Lower leg skin (tissue), 3 donors: ENCODE measurements at regions not wholly inside any gene's neighbourhood (a gene's known extent, or its start where the extent isn't known, plus 50 kb on each side); places are given as distances from the start of the nearest gene placed in this dataset.

Source experiments
- POLR2A ChIP-seq, 2 donors: fragments of 450-650 bp; IDR thresholded peaks; one replicate each; pipeline ENCODE4 v1.6.1; 2016 to 2017; ENCODE audit warnings: antibody characterized with exemption in 2 of 2, mild to moderate bottlenecking in 1 of 2, moderate library complexity in 1 of 2
- TF ChIP-seq, protein P1 (sequence below), 3 donors: fragments of 450-650 bp; IDR thresholded peaks; one replicate each; pipeline ENCODE4 v1.5.1; 2016; ENCODE audit warnings: antibody characterized with exemption in 3 of 3, mild to moderate bottlenecking in 3 of 3, moderate library complexity in 2 of 3

GRCh38 chr13:80224468-80224867 is 116.5 kb downstream of the SPRY2 start:
- TF ChIP-seq, protein P1, sequence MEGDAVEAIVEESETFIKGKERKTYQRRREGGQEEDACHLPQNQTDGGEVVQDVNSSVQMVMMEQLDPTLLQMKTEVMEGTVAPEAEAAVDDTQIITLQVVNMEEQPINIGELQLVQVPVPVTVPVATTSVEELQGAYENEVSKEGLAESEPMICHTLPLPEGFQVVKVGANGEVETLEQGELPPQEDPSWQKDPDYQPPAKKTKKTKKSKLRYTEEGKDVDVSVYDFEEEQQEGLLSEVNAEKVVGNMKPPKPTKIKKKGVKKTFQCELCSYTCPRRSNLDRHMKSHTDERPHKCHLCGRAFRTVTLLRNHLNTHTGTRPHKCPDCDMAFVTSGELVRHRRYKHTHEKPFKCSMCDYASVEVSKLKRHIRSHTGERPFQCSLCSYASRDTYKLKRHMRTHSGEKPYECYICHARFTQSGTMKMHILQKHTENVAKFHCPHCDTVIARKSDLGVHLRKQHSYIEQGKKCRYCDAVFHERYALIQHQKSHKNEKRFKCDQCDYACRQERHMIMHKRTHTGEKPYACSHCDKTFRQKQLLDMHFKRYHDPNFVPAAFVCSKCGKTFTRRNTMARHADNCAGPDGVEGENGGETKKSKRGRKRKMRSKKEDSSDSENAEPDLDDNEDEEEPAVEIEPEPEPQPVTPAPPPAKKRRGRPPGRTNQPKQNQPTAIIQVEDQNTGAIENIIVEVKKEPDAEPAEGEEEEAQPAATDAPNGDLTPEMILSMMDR (IDR thresholded peaks at IDR 0.05): no peak
- no peak for TF ChIP-seq POLR2A (IDR thresholded peaks at IDR 0.05)
